HepG2 (cell line): ENCODE measurements at regions not wholly inside any gene's neighbourhood (a gene's known extent, or its start where the extent isn't known, plus 50 kb on each side); places are given as distances from the start of the nearest gene placed in this dataset.

Experiments
- ATAC-seq: fragments of 200-7000 bp; cut with Tn5 transposase; 3 replicates; pipeline ENCODE4 v1.9.1; 2020; ENCODE audit warnings: mild to moderate bottlenecking, moderate library complexity
- BruUV-seq: library from RNA; stranded (reverse); fragments of 400-500 nt; replicated peaks from 2 replicates; lab custom pipeline; 2021; lab: Mats Ljungman, UMichigan
- CTCF ChIA-PET: fragments of 300-600 bp; formaldehyde crosslinking; extraction: SDS; loops from one replicate; lab custom pipeline; 2021; ENCODE audit warnings: low total read pairs, inconsistent platforms, low intra/inter-chr PET ratio; lab: Yijun Ruan, JAX
- POLR2A ChIA-PET: fragments of 350-600 bp; sonication (Branson Sonifier 250); formaldehyde crosslinking; loops from one replicate; lab custom pipeline; 2020; ENCODE audit warnings: antibody characterized with exemption, inconsistent platforms; lab: Yijun Ruan, JAX
- DNase-seq: peaks from one replicate; pipeline ENCODE4 v3.0.0-alpha.2; 2015; ENCODE audit warnings: low spot score
- FAIRE-seq: peaks from 3 replicates; lab custom pipeline; 2011; peaks lifted over from hg19 to GRCh38; lab: Jason Lieb, UNC
- H2AFZ ChIP-seq: one replicate; pipeline ENCODE4 v1.6.1; 2011; ENCODE audit warnings: low read length, inconsistent platforms
- H3K27ac ChIP-seq: fragments of 300-600 bp; 3 replicates; pipeline ENCODE4 v1.8.0; 2011; ENCODE audit warnings: mixed run types, mild to moderate bottlenecking, mixed read lengths, low read length, inconsistent platforms; ENCODE audit not compliant: insufficient read depth; ENCODE audit errors: extremely low read length
- H3K27me3 ChIP-seq, 2 experiments: fragments of 200-600 bp in 1 of 2; 2 replicates in 1 of 2; 3 replicates in 1 of 2; pipeline versions ENCODE4 v1.6.0 to v1.8.0; 2011; ENCODE audit warnings: low read length in 2 of 2, mild to moderate bottlenecking in 2 of 2, moderate library complexity in 2 of 2, inconsistent platforms in 1 of 2; ENCODE audit not compliant: insufficient read depth in 2 of 2, control insufficient read depth in 1 of 2
- H3K36me3 ChIP-seq, 2 experiments: fragments of 200-600 bp in 1 of 2; replicated peaks in 1 of 2; 2 replicates in 1 of 2; 3 replicates in 1 of 2; pipeline versions ENCODE4 v1.5.1 to v1.8.0; 2011; ENCODE audit warnings: low read length in 2 of 2, inconsistent platforms in 1 of 2; ENCODE audit not compliant: insufficient read depth in 2 of 2, control insufficient read depth in 1 of 2
- H3K4me1 ChIP-seq: 2 replicates; pipeline ENCODE4 v1.5.1; 2012; ENCODE audit warnings: low read length, inconsistent platforms; ENCODE audit not compliant: insufficient read depth
- H3K4me2 ChIP-seq: 2 replicates; pipeline ENCODE4 v1.6.0; 2011; ENCODE audit warnings: low read depth, low read length, inconsistent platforms
- H3K4me3 ChIP-seq, 3 experiments: fragments of 200-600 bp in 1 of 3; sonication (generic), shearing (Covaris generic) in 1 of 3; replicated peaks in 1 of 3; 2 replicates each; pipeline ENCODE4 v1.5.1; 2011 to 2016; ENCODE audit warnings: low read length in 3 of 3, inconsistent platforms in 2 of 3, low read depth in 2 of 3, mild to moderate bottlenecking in 2 of 3, control low read depth in 1 of 3, mixed read lengths in 1 of 3; ENCODE audit not compliant: insufficient read depth in 1 of 3
- H3K79me2 ChIP-seq: one replicate; pipeline ENCODE4 v1.6.1; 2011; ENCODE audit warnings: low read length, inconsistent platforms; ENCODE audit not compliant: insufficient read depth
- H3K9ac ChIP-seq: 2 replicates; pipeline ENCODE4 v1.6.0; 2011; ENCODE audit warnings: mild to moderate bottlenecking, low read depth, low read length, inconsistent platforms; ENCODE audit not compliant: insufficient read depth
- H3K9me3 ChIP-seq: 2 replicates; pipeline ENCODE4 v1.5.1; 2012; ENCODE audit warnings: mild to moderate bottlenecking, low read length
- H4K20me1 ChIP-seq: 2 replicates; pipeline ENCODE4 v1.6.0; 2011; ENCODE audit warnings: inconsistent platforms, mild to moderate bottlenecking, low read length, moderate library complexity; ENCODE audit not compliant: insufficient read depth
- HIC2 ChIP-seq: sonication (generic); formaldehyde crosslinking; IDR thresholded peaks from 2 replicates; pipeline ENCODE4 v1.9.0; 2022; ENCODE audit warnings: low read depth, missing genetic modification reagents
- KMT2B ChIP-seq: IDR thresholded peaks from 2 replicates; pipeline ENCODE4 v1.6.1; 2016; ENCODE audit warnings: missing genetic modification reagents, missing compliant biosample characterization
- MED1 ChIP-seq: sonication (generic); formaldehyde crosslinking; IDR thresholded peaks from 2 replicates; pipeline ENCODE4 v1.4.0; 2020; ENCODE audit warnings: missing genetic modification reagents
- MLX ChIP-seq: IDR thresholded peaks from 2 replicates; pipeline ENCODE4 v1.6.1; 2016
- MTA1 ChIP-seq: sonication (generic); formaldehyde crosslinking; IDR thresholded peaks from 2 replicates; pipeline ENCODE4 v1.4.0; 2020; ENCODE audit warnings: missing genetic modification reagents, mild to moderate bottlenecking, borderline replicate concordance
- NFKB2 ChIP-seq: sonication (generic); formaldehyde crosslinking; IDR thresholded peaks from 2 replicates; pipeline ENCODE4 v1.4.0; 2020; ENCODE audit warnings: missing genetic modification reagents, borderline replicate concordance
- SP4 ChIP-seq: sonication (generic); formaldehyde crosslinking; IDR thresholded peaks from 2 replicates; pipeline ENCODE4 v1.8.1; 2023; ENCODE audit warnings: mild to moderate bottlenecking, missing genetic modification reagents
- ZBTB46 ChIP-seq: sonication (generic); formaldehyde crosslinking; IDR thresholded peaks from 2 replicates; pipeline ENCODE4 v1.4.0; 2020; ENCODE audit warnings: mild to moderate bottlenecking, missing genetic modification reagents, borderline replicate concordance
- ZNF564 ChIP-seq: sonication (generic); formaldehyde crosslinking; IDR thresholded peaks from 2 replicates; pipeline ENCODE4 v1.8.1; 2023; ENCODE audit warnings: mild to moderate bottlenecking, missing genetic modification reagents
- ZNF782 ChIP-seq: sonication (generic); formaldehyde crosslinking; IDR thresholded peaks from 2 replicates; pipeline ENCODE4 v1.4.0; 2020; ENCODE audit warnings: missing genetic modification reagents, mild to moderate bottlenecking, borderline replicate concordance
- ZSCAN22 ChIP-seq: sonication (generic); formaldehyde crosslinking; IDR thresholded peaks from 2 replicates; pipeline ENCODE4 v1.4.0; 2020; ENCODE audit warnings: mild to moderate bottlenecking, missing genetic modification reagents
- WGBS: methylation state at CpG from one replicate; pipeline ENCODE4 v1.1.6; 2017; ENCODE audit warnings: low lambda C conversion rate; 5-methylcytosine and 5-hydroxymethylcytosine counted together
- in situ Hi-C: cut with HindIII; loops from 2 replicates; pipeline ENCODE4 v1.10.0; 2017; ENCODE audit warnings: low pct_unique_long_range_greater_than_20kb; ENCODE audit not compliant: extremely low pct_ligation_motif_present
- intact Hi-C: fragments of 100-400 bp; cut with micrococcal nuclease; formaldehyde crosslinking; loops from one replicate; pipeline ENCODE4 v1.10.0; 2022; ENCODE audit not compliant: unreplicated experiment
- TF ChIP-seq, protein P1 (sequence below): sonication (generic); formaldehyde crosslinking; IDR thresholded peaks from 2 replicates; pipeline ENCODE4; 2020; ENCODE audit warnings: missing genetic modification reagents, mild to moderate bottlenecking, borderline replicate concordance
- TF ChIP-seq, protein P2 (sequence below): sonication (generic); formaldehyde crosslinking; IDR thresholded peaks from 2 replicates; pipeline ENCODE4 v1.5.0; 2020; ENCODE audit warnings: missing genetic modification reagents

DNA sequence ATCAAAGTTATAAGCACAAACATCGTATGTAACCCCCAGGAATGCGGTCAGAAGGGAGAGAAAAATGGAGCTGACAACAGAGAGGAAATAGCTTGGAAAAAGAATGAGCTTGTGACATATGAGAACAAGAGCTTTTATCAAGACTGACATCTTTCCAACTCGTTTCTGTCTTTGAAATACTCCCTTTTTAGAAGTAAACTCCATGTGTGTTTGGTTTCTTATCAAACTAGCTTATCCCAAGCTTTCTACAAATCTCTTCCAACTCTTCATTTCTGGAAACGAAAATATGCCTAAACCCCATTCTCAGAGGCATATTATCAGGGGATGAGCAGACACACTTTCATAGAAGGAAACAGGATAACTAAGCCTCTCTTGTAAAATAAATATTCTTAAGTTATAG is 235.4 kb downstream of the NAF1 start (continued):
- TF ChIP-seq ZNF782 (CRISPR knock-in tag) (no peak), ZSCAN22 (CRISPR knock-in tag) (no peak), ZBTB46 (no peak)

DNA sequence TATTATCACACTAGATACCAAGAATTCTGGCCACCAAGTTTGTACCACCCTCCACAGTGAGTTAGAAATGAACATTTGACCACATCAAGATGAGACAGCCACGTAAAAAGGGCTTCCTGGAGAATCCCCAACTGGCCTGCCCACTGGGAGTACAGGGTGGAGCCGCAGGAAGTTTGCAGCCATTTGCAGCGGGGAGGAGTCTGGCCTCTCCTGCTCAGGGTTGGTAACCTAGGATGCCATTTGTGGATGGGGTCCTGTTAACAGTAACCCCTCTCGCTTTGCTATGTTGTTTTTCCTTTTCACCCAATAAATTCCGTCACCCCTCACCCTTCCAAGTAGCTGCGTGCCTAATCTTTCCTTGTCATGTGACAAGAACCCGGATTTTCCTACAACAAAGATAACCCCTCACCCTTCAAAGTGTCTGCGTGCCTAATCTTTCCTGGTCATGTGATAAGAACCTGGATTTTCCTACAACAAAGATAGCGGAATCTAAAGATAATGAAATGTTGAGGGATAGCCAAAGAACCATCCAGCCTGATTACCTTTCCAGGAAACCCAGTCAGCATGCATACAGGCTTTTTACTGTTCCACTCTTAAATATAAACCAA is 245.4 kb downstream of the NAF1 start:
- H3K9ac ChIP-seq, result no peak overlapping the region
- no peaks in the 10 kb centered on the region for H3K36me3 ChIP-seq
- ATAC-seq (no peak), DNase-seq (no peak), FAIRE-seq (no peak)
- no peaks in the 10 kb centered on the region for H3K27me3 ChIP-seq
- no peak overlapping the region for H3K27ac ChIP-seq
- H2AFZ ChIP-seq, result no peak overlapping the region
- intact Hi-C loops, result no loop called here
- H3K4me2 ChIP-seq, result no peak overlapping the region
- no peaks in the 10 kb centered on the region for H3K79me2 ChIP-seq
- in situ Hi-C loops, result no loop called here
- ChIA-PET POLR2A (no interaction called here), CTCF (no interaction called here)
- 3% methylated on average over 9 of the region's 9 CpGs for WGBS
- peaks cover 17% of the 10 kb centered on the region for H3K9me3 ChIP-seq
- H3K4me3 ChIP-seq, result no peak overlapping the region
- no peaks in the 10 kb centered on the region for H3K4me1 ChIP-seq
- no peaks in the 10 kb centered on the region for H4K20me1 ChIP-seq
- no TSS peak for BruUV-seq
- TF ChIP-seq, protein P1, sequence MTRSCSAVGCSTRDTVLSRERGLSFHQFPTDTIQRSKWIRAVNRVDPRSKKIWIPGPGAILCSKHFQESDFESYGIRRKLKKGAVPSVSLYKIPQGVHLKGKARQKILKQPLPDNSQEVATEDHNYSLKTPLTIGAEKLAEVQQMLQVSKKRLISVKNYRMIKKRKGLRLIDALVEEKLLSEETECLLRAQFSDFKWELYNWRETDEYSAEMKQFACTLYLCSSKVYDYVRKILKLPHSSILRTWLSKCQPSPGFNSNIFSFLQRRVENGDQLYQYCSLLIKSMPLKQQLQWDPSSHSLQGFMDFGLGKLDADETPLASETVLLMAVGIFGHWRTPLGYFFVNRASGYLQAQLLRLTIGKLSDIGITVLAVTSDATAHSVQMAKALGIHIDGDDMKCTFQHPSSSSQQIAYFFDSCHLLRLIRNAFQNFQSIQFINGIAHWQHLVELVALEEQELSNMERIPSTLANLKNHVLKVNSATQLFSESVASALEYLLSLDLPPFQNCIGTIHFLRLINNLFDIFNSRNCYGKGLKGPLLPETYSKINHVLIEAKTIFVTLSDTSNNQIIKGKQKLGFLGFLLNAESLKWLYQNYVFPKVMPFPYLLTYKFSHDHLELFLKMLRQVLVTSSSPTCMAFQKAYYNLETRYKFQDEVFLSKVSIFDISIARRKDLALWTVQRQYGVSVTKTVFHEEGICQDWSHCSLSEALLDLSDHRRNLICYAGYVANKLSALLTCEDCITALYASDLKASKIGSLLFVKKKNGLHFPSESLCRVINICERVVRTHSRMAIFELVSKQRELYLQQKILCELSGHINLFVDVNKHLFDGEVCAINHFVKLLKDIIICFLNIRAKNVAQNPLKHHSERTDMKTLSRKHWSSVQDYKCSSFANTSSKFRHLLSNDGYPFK, result no peak
- no peak for TF ChIP-seq MED1
- no peak for TF ChIP-seq MLX (CRISPR knock-in tag)
- TF ChIP-seq HIC2 (CRISPR knock-in tag), result no peak
- TF ChIP-seq KMT2B, result no peak
- TF ChIP-seq NFKB2 (CRISPR knock-in tag), result no peak
- no peak for TF ChIP-seq MTA1
- TF ChIP-seq, protein P2, sequence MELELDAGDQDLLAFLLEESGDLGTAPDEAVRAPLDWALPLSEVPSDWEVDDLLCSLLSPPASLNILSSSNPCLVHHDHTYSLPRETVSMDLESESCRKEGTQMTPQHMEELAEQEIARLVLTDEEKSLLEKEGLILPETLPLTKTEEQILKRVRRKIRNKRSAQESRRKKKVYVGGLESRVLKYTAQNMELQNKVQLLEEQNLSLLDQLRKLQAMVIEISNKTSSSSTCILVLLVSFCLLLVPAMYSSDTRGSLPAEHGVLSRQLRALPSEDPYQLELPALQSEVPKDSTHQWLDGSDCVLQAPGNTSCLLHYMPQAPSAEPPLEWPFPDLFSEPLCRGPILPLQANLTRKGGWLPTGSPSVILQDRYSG (CRISPR knock-in tag), result no peak
- no peak for TF ChIP-seq SP4 (CRISPR knock-in tag)
- no peak for TF ChIP-seq ZNF564 (CRISPR knock-in tag)
